IMR-90 (cell line): ENCODE measurements at regions not wholly inside any gene's neighbourhood (a gene's known extent, or its start where the extent isn't known, plus 50 kb on each side); places are given as distances from the start of the nearest gene placed in this dataset.

Experiments used
- ATAC-seq: fragments of 200-7000 bp; cut with Tn5 transposase; 2 replicates; pipeline ENCODE4 v1.9.1; 2020; ENCODE audit warnings: low read depth, mild to moderate bottlenecking, moderate library complexity
- BruUV-seq: library from RNA; stranded (reverse); fragments of 400-500 nt; replicated peaks from 2 replicates; lab custom pipeline; 2021; lab: Mats Ljungman, UMichigan
- CTCF ChIA-PET: fragments of 300-600 bp; formaldehyde crosslinking; extraction: SDS; loops from one replicate; lab custom pipeline; 2021; ENCODE audit warnings: antibody characterized with exemption; lab: Yijun Ruan, JAX
- POLR2A ChIA-PET: fragments of 300-600 bp; sonication (Branson Sonifier 250); formaldehyde crosslinking; loops from one replicate; lab custom pipeline; 2022; ENCODE audit warnings: antibody characterized with exemption; ENCODE audit not compliant: unreplicated experiment; lab: Charles Lee
- DNase-seq: peaks from one replicate; pipeline ENCODE4 v3.0.0; 2013
- H2AFZ ChIP-seq: replicated peaks from 2 replicates; pipeline ENCODE3; 2013; ENCODE audit warnings: low read length, mild to moderate bottlenecking; ENCODE audit not compliant: poor library complexity
- H2AK5ac ChIP-seq: 2 replicates; pipeline ENCODE4 v1.6.1; 2013; ENCODE audit warnings: low read depth, low read length, inconsistent platforms
- H2AK9ac ChIP-seq: replicated peaks from 2 replicates; pipeline ENCODE3; 2013; ENCODE audit warnings: mild to moderate bottlenecking, low read depth, low read length, moderate library complexity; ENCODE audit not compliant: poor library complexity
- H2BK120ac ChIP-seq: 2 replicates; pipeline ENCODE4 v1.6.1; 2013; ENCODE audit warnings: low read depth, low read length, inconsistent platforms
- H2BK15ac ChIP-seq: 3 replicates; pipeline ENCODE4 v1.6.1; 2013; ENCODE audit warnings: low read depth, low read length, inconsistent platforms
- H2BK20ac ChIP-seq: 2 replicates; pipeline ENCODE4 v1.6.1; 2013; ENCODE audit warnings: low read depth, mild to moderate bottlenecking, inconsistent platforms, low read length, moderate library complexity
- H2BK5ac ChIP-seq: 2 replicates; pipeline ENCODE4 v1.6.1; 2013; ENCODE audit warnings: mild to moderate bottlenecking, low read depth, low read length, inconsistent platforms; ENCODE audit not compliant: poor library complexity, severe bottlenecking
- H3K14ac ChIP-seq: replicated peaks from 2 replicates; pipeline ENCODE4 v1.6.1; 2013; ENCODE audit warnings: low read depth, low read length, inconsistent platforms
- H3K18ac ChIP-seq: 2 replicates; pipeline ENCODE4 v1.6.1; 2013; ENCODE audit warnings: low read depth, low read length, control low read depth
- H3K23ac ChIP-seq: 2 replicates; pipeline ENCODE4 v1.6.1; 2013; ENCODE audit warnings: low read depth, low read length, inconsistent platforms
- H3K27ac ChIP-seq: 2 replicates; pipeline ENCODE4 v1.5.1; 2013; ENCODE audit warnings: mild to moderate bottlenecking, control low read depth, low read length; ENCODE audit not compliant: insufficient read depth
- H3K27me3 ChIP-seq: 2 replicates; pipeline ENCODE4 v1.6.1; 2013; ENCODE audit warnings: low read length; ENCODE audit not compliant: control insufficient read depth, insufficient read depth
- H3K36me3 ChIP-seq: 2 replicates; pipeline ENCODE4 v1.6.1; 2013; ENCODE audit warnings: low read length, mixed read lengths; ENCODE audit not compliant: control insufficient read depth, insufficient read depth
- H3K4ac ChIP-seq: 2 replicates; pipeline ENCODE4 v1.6.1; 2013; ENCODE audit warnings: low read depth, low read length, inconsistent platforms
- H3K4me1 ChIP-seq: 2 replicates; pipeline ENCODE4 v1.6.1; 2013; ENCODE audit warnings: low read length, mixed read lengths; ENCODE audit not compliant: control insufficient read depth, insufficient read depth
- H3K4me2 ChIP-seq: 2 replicates; pipeline ENCODE4 v1.6.1; 2013; ENCODE audit warnings: low read depth, mild to moderate bottlenecking, control low read depth, low read length, moderate library complexity
- H3K4me3 ChIP-seq: 2 replicates; pipeline ENCODE4 v1.5.1; 2013; ENCODE audit warnings: low read depth, mild to moderate bottlenecking, control low read depth, low read length, moderate library complexity; ENCODE audit not compliant: insufficient read depth
- H3K56ac ChIP-seq: 2 replicates; pipeline ENCODE4 v1.6.1; 2013; ENCODE audit warnings: low read length, inconsistent platforms; ENCODE audit not compliant: insufficient read depth; ENCODE audit errors: extremely low read depth
- H3K79me1 ChIP-seq, 2 experiments: 2 replicates each; pipeline ENCODE4 v1.6.1; 2013; ENCODE audit warnings: low read length in 2 of 2, inconsistent platforms in 1 of 2, low read depth in 1 of 2
- H3K9ac ChIP-seq: 2 replicates; pipeline ENCODE4 v1.6.1; 2013; ENCODE audit warnings: low read depth, low read length, control low read depth
- H3K9me1 ChIP-seq: 2 replicates; pipeline ENCODE4 v1.6.1; 2013; ENCODE audit warnings: low read length, inconsistent platforms; ENCODE audit not compliant: insufficient read depth
- H3K9me3 ChIP-seq: 2 replicates; pipeline ENCODE4 v1.6.1; 2013; ENCODE audit warnings: low read length; ENCODE audit not compliant: control insufficient read depth, insufficient read depth
- H4K20me1 ChIP-seq: 2 replicates; pipeline ENCODE4 v1.6.1; 2013; ENCODE audit warnings: low read length, inconsistent platforms; ENCODE audit not compliant: insufficient read depth
- H4K5ac ChIP-seq: 2 replicates; pipeline ENCODE4 v1.6.1; 2013; ENCODE audit warnings: mild to moderate bottlenecking, low read depth, low read length, control low read depth
- H4K8ac ChIP-seq, 2 experiments: 2 replicates each; pipeline ENCODE4 v1.6.1; 2013; ENCODE audit warnings: low read depth in 2 of 2, low read length in 2 of 2, control low read depth in 1 of 2, inconsistent platforms in 1 of 2
- H4K91ac ChIP-seq: 2 replicates; pipeline ENCODE4 v1.6.1; 2013; ENCODE audit warnings: low read depth, low read length, inconsistent platforms; ENCODE audit not compliant: insufficient read depth
- CEBPB ChIP-seq: IDR thresholded peaks from 2 replicates; pipeline ENCODE4 v1.6.1; 2012; ENCODE audit warnings: low read depth, low read length, improper control_type of control experiment
- FOS ChIP-seq: fragments of 150-350 bp; IDR thresholded peaks from 2 replicates; pipeline ENCODE4 v1.6.1; 2016; ENCODE audit warnings: low read depth, low read length
- MAZ ChIP-seq: IDR thresholded peaks from 2 replicates; pipeline ENCODE4 v1.6.1; 2012; ENCODE audit warnings: low read depth, mild to moderate bottlenecking, low read length, improper control_type of control experiment, moderate library complexity, borderline replicate concordance
- POLR2A ChIP-seq: IDR thresholded peaks from 2 replicates; pipeline ENCODE4 v1.6.1; 2012; ENCODE audit warnings: mild to moderate bottlenecking, low read depth, low read length
- RAD21 ChIP-seq: IDR thresholded peaks from 2 replicates; pipeline ENCODE4 v1.6.1; 2012; ENCODE audit warnings: low read length, improper control_type of control experiment
- RFX5 ChIP-seq: IDR thresholded peaks from 2 replicates; pipeline ENCODE4 v1.8.0; 2012; ENCODE audit warnings: low read depth, mild to moderate bottlenecking, low read length, moderate library complexity
- WGBS, 2 experiments: methylation state at CpG; one replicate each; pipeline versions ENCODE4 v1.1.5 to v1.1.7; 2013; ENCODE audit warnings: missing lambda C conversion rate in 2 of 2; ENCODE audit not compliant: insufficient read length in 1 of 2; ENCODE audit errors: extremely low coverage in 2 of 2; 5-methylcytosine and 5-hydroxymethylcytosine counted together
- dilution Hi-C: fragments of 300-500 bp; cut with HindIII; formaldehyde crosslinking; loops from one replicate; pipeline ENCODE4 v1.14.3; 2018; ENCODE audit warnings: low sequenced_read_pairs; ENCODE audit not compliant: unreplicated experiment
- in situ Hi-C: fragments of 300-500 bp; cut with MboI; formaldehyde crosslinking; loops from 3 replicates; pipeline ENCODE4 v1.14.3; 2019; ENCODE audit warnings: low sequenced_read_pairs, inconsistent platforms, mixed read lengths
- intact Hi-C: fragments of 100-400 bp; cut with micrococcal nuclease; formaldehyde crosslinking; loops from 2 replicates; pipeline ENCODE4 v1.10.0; 2022
- TF ChIP-seq, protein P1 (sequence below): fragments of 150-350 bp; IDR thresholded peaks from 2 replicates; pipeline ENCODE4 v1.6.1; 2016; ENCODE audit warnings: low read depth, mild to moderate bottlenecking, low read length, moderate library complexity, borderline replicate concordance
- TF ChIP-seq, protein P2 (sequence below): fragments of 150-350 bp; IDR thresholded peaks from 2 replicates; pipeline ENCODE4 v1.6.1; 2017; ENCODE audit warnings: mild to moderate bottlenecking, antibody characterized with exemption, low read length, low read depth

DNA sequence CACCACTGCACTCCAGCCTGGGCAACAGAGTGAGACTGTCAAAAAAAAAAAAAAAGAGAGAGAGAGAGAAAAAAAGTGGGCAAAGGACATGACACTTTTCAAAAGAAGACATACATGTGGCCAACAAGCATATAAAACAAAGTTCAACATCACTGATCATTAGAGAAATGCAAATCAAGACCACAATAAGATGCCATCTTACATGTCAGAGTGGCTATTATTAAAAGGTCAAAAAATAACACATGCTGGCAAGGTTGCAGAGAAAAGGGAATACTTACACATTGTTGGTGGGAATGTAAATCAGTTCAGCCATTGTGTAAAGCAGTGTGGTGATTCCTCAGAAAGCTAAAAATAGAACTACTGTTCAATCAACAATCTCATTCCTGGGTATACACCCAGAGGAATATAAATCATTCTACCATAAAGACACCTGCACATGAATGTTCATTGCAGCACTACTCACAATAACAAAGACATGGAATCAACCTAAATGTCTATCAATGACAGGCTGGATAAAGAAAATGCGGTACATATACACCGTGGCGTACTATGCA, 94.9 kb upstream of the TRIM2 start:
- H3K9ac ChIP-seq: no peak overlapping the region
- no CpG with 5 or more reads among the region's 3 CpGs for WGBS, 2 experiments
- ATAC-seq (no peak), DNase-seq (no peak)
- H3K27me3 ChIP-seq: peaks cover 30% of the 10 kb centered on the region
- H4K20me1 ChIP-seq: no peaks in the 10 kb centered on the region
- no TSS peak for BruUV-seq
- no peak overlapping the region for H3K4me3 ChIP-seq
- H3K23ac ChIP-seq: no peak overlapping the region
- no peak overlapping the region for H3K18ac ChIP-seq
- in situ Hi-C loops (no loop called here), intact Hi-C loops (no loop called here), dilution Hi-C loops (no loop called here)
- H3K4ac ChIP-seq: no peak overlapping the region
- POLR2A ChIA-PET: no interaction called here
- no peak overlapping the region for H2BK20ac ChIP-seq
- no peak overlapping the region for H2BK15ac ChIP-seq
- H4K8ac ChIP-seq: no peak overlapping the region
- CTCF ChIA-PET: no interaction called here
- no peak overlapping the region for H3K4me2 ChIP-seq
- H3K4me1 ChIP-seq: no peaks in the 10 kb centered on the region
- H2AK9ac ChIP-seq: no peak overlapping the region
- H3K27ac ChIP-seq: no peak overlapping the region
- no peak overlapping the region for H3K14ac ChIP-seq
- peaks cover 2% of the 10 kb centered on the region; the same call in 1 of the 2 replicates for H3K9me3 ChIP-seq
- no peaks in the 10 kb centered on the region for H3K36me3 ChIP-seq
- no peaks in the 10 kb centered on the region for H3K9me1 ChIP-seq
- H4K5ac ChIP-seq: no peak overlapping the region
- H2BK5ac ChIP-seq: no peak overlapping the region
- no peak overlapping the region for H2BK120ac ChIP-seq
- no peak overlapping the region for H2AFZ ChIP-seq
- no peak overlapping the region for H4K91ac ChIP-seq
- no peak overlapping the region for H2AK5ac ChIP-seq
- H3K56ac ChIP-seq: no peak overlapping the region
- no peaks in the 10 kb centered on the region for H3K79me1 ChIP-seq
- TF ChIP-seq RAD21: no peak
- no peak for TF ChIP-seq CEBPB
- TF ChIP-seq, protein P1, sequence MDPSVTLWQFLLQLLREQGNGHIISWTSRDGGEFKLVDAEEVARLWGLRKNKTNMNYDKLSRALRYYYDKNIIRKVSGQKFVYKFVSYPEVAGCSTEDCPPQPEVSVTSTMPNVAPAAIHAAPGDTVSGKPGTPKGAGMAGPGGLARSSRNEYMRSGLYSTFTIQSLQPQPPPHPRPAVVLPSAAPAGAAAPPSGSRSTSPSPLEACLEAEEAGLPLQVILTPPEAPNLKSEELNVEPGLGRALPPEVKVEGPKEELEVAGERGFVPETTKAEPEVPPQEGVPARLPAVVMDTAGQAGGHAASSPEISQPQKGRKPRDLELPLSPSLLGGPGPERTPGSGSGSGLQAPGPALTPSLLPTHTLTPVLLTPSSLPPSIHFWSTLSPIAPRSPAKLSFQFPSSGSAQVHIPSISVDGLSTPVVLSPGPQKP: no peak
- no peak for TF ChIP-seq MAZ
- no peak for TF ChIP-seq FOS
- TF ChIP-seq, protein P2, sequence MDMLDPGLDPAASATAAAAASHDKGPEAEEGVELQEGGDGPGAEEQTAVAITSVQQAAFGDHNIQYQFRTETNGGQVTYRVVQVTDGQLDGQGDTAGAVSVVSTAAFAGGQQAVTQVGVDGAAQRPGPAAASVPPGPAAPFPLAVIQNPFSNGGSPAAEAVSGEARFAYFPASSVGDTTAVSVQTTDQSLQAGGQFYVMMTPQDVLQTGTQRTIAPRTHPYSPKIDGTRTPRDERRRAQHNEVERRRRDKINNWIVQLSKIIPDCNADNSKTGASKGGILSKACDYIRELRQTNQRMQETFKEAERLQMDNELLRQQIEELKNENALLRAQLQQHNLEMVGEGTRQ: no peak
- TF ChIP-seq RFX5: no peak
- TF ChIP-seq POLR2A: no peak
